ENCODE measurements at regions not wholly inside any gene's neighbourhood (a gene's known extent, or its start where the extent isn't known, plus 50 kb on each side); places are given as distances from the start of the nearest gene placed in this dataset.
"Not testable (repeated sequence)": the region's sequence is repeated elsewhere in the genome, so short reads cannot be mapped to it uniquely, and the experiment has no call there.

GRCh38 chr3:36656873-36657272 is 107.5 kb downstream of the DCLK3 start:
- no peak for DNase-seq (ENCODE audit: low read depth)

DNA sequence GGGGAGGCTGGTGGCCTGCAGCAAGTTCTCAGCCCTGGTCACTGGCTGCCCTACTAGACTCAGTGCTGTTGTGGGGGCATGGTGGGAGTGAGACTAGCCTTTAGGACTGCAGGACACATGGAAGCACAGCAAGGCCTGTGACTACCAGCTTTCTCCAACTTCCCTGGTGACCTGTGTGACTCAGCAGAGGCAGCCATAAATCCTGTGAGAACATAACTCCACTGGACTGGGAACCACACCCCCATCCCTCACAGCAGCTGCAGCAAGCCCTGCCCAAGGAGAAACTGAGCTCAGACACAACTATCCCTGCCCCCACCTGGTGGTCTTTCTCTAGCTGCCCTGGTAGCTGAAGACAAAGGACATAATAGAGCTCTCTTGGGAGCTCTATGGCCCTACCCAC is 111.3 kb downstream of the DCLK3 start:
- DNase-seq (ENCODE audit: low read depth): peak; percentile 34

DNA sequence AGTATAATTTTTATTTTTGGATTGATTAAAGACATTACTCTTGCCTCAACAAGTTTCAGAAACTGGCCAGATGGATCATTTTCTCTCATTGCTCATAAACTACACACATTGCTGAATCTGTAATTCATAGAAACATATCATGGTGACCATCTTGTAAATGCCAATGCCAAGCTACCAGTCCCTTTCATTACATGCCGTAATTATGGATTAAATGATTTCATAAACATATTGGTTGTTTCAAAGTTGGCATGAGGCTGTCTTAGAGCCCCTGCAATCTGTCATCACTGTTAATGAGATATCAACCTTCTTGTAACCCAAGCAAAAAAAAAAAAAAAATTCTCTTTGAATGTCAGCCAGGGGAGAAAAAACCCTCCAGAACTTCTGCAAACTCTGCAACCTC is 112.2 kb downstream of the DCLK3 start:
- DNase-seq (ENCODE audit: low read depth): no peak

GRCh38 chr3:36650271-36650671 is 114.1 kb downstream of the DCLK3 start:
- DNase-seq (ENCODE audit: low read depth): peak; percentile 30

- no peak for DNase-seq (ENCODE audit: low read depth)
Measured at GRCh38 chr3:36649125-36649524, 115.2 kb downstream of the DCLK3 start.

DNA sequence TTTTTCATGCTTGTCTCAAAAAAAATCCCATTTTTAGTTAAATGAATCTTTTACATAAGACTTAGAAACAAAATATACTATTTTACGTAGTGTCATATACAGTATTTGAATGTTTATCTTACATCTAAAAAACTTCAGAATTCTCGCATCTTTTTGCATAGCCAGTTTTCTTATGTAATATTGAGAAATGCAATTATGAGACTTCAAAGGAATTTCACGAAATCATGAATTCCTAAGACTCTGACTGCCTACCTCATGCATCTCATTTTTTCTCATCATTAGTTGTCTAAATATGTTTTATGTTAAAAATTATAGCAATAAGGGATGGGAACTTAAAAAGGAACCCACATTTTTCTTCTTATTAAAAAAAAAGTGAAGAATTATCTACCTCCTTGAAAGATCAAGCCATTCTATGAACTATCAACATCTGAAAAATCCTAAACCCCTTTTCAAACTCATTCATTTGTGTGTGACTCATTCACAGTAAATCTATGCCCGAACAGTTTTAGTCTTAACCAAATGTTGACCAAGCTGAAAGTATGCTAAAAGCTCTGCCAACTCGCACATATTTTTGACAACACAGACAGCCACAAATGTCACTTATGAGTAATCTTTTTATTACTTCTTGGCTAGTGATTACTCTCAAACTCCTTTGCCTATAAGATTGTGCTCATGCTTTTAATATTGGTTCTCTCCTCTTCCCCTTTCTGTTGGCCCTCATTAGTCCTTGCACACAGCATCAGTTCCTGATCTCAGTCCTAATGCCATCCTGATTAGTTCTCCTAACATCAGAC is 115.9 kb downstream of the DCLK3 start:
- peak; percentile 98 for DNase-seq (ENCODE audit: low read depth)

GRCh38 chr3:36647423-36647853 is 116.9 kb downstream of the DCLK3 start:
- DNase-seq (ENCODE audit: low read depth): no peak

DNA sequence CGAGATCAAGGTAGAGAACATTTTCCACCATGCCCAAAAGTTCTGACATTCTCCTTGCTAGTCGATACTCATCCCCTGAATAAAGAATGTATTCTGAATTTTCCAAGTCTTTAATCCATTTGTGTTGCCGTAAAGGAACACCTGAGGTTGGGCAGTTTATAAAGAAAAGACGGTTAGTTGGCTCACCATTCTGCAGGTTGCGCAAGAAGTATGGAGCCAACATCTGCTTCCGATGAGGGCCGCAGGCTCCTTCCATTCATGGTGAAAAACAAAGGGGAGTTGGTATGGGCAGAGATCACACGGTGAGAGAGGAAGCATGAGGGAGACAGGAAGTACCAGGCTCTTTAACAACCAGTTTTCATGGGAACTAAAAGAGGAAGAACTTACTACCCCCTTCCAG is 121.2 kb downstream of the DCLK3 start:
- DNase-seq (ENCODE audit: low read depth): no peak

- DNase-seq (ENCODE audit: low read depth): no peak
Measured at GRCh38 chr3:36635731-36636130, 128.6 kb downstream of the DCLK3 start.

GRCh38 chr3:36633897-36634296 is 130.5 kb downstream of the DCLK3 start:
- DNase-seq (ENCODE audit: low read depth): not testable (repeated sequence)

GRCh38 chr3:36633060-36633459 is 131.3 kb downstream of the DCLK3 start:
- no peak for DNase-seq (ENCODE audit: low read depth)

GRCh38 chr3:36631549-36631948 is 132.8 kb downstream of the DCLK3 start:
- no peak for DNase-seq (ENCODE audit: low read depth)

DNA sequence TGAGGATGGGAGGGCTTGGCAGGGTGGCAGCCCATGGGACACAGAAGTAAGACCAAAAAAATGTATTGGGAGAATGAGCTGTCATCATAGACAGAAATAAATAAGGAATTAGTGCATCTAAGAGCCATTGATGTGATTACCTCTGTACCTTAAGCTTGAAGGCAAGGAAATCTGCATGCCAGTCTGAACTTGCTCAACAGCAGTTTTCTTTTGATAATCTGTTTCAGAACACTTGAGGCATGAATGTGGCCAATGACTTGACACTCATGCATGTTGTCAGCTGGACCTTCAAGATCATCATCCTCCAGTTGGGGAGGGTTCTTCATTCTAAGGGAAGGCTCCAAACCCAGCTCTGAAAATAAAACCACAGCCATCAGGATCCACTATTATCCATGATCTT is 148.5 kb downstream of the DCLK3 start:
- no peak for DNase-seq (ENCODE audit: low read depth)

GRCh38 chr3:36606871-36607765 is 157.2 kb downstream of the DCLK3 start:
- no peak for DNase-seq (ENCODE audit: low read depth)

DNA sequence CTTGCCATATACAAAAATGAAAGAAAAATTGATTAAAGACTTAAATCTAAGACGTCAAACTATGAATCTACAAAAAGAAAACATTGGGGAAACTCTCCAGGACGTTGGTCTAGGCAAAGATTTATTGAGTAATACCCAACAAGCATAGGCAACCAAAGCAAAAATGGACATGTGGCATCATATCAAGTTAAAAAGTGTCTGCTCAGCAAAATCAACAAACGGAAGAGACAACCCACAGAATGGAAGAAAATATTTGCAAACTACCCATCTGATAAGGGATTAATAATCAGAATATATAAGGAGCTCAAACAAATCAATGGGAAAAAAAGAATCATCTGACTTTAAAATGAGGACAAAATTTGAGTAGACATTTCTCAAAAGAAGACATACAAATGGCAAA is 160.9 kb downstream of the DCLK3 start:
- no peak for DNase-seq (ENCODE audit: low read depth)

- DNase-seq (ENCODE audit: low read depth): no peak
Measured at GRCh38 chr3:36600404-36600803, 163.9 kb downstream of the DCLK3 start.

Data from GM04503 (cell line).